Endodermal cell (in vitro differentiated cells): ENCODE measurements at regions not wholly inside any gene's neighbourhood (a gene's known extent, or its start where the extent isn't known, plus 50 kb on each side); places are given as distances from the start of the nearest gene placed in this dataset.

ENCODE experiments used
- DNase-seq: peaks from one replicate; pipeline ENCODE4 v3.0.0-alpha.2; 2017
- H3K27ac ChIP-seq: 2 replicates; pipeline ENCODE4 v1.5.1; 2013; ENCODE audit warnings: mild to moderate bottlenecking, low read depth, low read length, moderate library complexity
- H3K27me3 ChIP-seq: 2 replicates; pipeline ENCODE4 v1.6.1; 2013; ENCODE audit warnings: mild to moderate bottlenecking, low read length, moderate library complexity; ENCODE audit not compliant: insufficient read depth, control insufficient read depth, poor library complexity, severe bottlenecking
- H3K36me3 ChIP-seq: 2 replicates; pipeline ENCODE4 v1.7.0; 2013; ENCODE audit warnings: mild to moderate bottlenecking, low read length, moderate library complexity; ENCODE audit not compliant: control insufficient read depth, insufficient read depth
- H3K4me1 ChIP-seq: one replicate; pipeline ENCODE4 v1.7.0; 2013; ENCODE audit warnings: low read length; ENCODE audit not compliant: control insufficient read depth, insufficient read depth
- H3K4me3 ChIP-seq: 2 replicates; pipeline ENCODE4 v1.5.1; 2013; ENCODE audit warnings: mild to moderate bottlenecking, low read length, moderate library complexity
- H3K9ac ChIP-seq: 2 replicates; pipeline ENCODE4 v1.6.1; 2013; ENCODE audit warnings: mild to moderate bottlenecking, low read length, moderate library complexity; ENCODE audit not compliant: poor library complexity, severe bottlenecking; ENCODE audit errors: extremely low read depth
- H3K9me3 ChIP-seq: 2 replicates; pipeline ENCODE4 v1.6.1; 2013; ENCODE audit warnings: mild to moderate bottlenecking, low read length, moderate library complexity; ENCODE audit not compliant: control insufficient read depth
- H3K27ac Mint-ChIP-seq: 2 replicates; pipeline ENCODE4 v1.8.0; 2020; ENCODE audit warnings: mixed read lengths
- H3K27me3 Mint-ChIP-seq: 2 replicates; pipeline ENCODE4 v1.8.0; 2021; ENCODE audit warnings: mild to moderate bottlenecking, mixed read lengths; ENCODE audit not compliant: insufficient read depth
- H3K36me3 Mint-ChIP-seq: 2 replicates; pipeline ENCODE4 v1.8.0; 2020; ENCODE audit warnings: low read depth, mixed read lengths
- H3K4me1 Mint-ChIP-seq: 2 replicates; pipeline ENCODE4 v1.8.0; 2020; ENCODE audit warnings: mixed read lengths
- H3K4me3 Mint-ChIP-seq: 2 replicates; pipeline ENCODE4 v1.8.0; 2020; ENCODE audit warnings: mild to moderate bottlenecking, moderate library complexity, mixed read lengths
- H3K9me3 Mint-ChIP-seq: 2 replicates; pipeline ENCODE4 v1.8.0; 2020; ENCODE audit warnings: mild to moderate bottlenecking, mixed read lengths
- CTCF ChIP-seq: fragments of 200-600 bp; sonication (generic); conservative IDR thresholded peaks from 2 replicates; pipeline ENCODE4 v1.5.0; 2021; ENCODE audit warnings: antibody characterized with exemption, mild to moderate bottlenecking
- WGBS, 2 experiments: methylation state at CpG; one replicate each; pipeline versions ENCODE4 v1.1.5 to v1.1.7; 2013; ENCODE audit warnings: missing lambda C conversion rate in 2 of 2, mixed read lengths in 1 of 2; ENCODE audit not compliant: insufficient coverage in 1 of 2, insufficient read length in 1 of 2; 5-methylcytosine and 5-hydroxymethylcytosine counted together

- H3K4me1 ChIP-seq: no peaks in the 10 kb centered on the region
- no peak for TF ChIP-seq CTCF
Measured at GRCh38 chr5:2598503-2598902, 153.0 kb downstream of the IRX2 start.

GRCh38 chr5:2594701-2595100 lies 156.8 kb downstream of the IRX2 start:
- Mint-ChIP-seq H3K9me3 (peaks cover 3% of the 10 kb centered on the region), H3K36me3 (no peaks in the 10 kb centered on the region), H3K27ac (no peak overlapping the region), H3K4me3 (no peak overlapping the region), H3K4me1 (no peaks in the 10 kb centered on the region), H3K27me3 (peaks cover 2% of the 10 kb centered on the region)
- H3K9me3 ChIP-seq: no peaks in the 10 kb centered on the region
- no peak overlapping the region for H3K27ac ChIP-seq
- no peaks in the 10 kb centered on the region for H3K36me3 ChIP-seq
- no peak for DNase-seq
- 96% methylated on average over 1 of the region's 1 CpG; no CpG with 5 or more reads in 1 of the 2 experiments for WGBS, 2 experiments
- no peaks in the 10 kb centered on the region for H3K27me3 ChIP-seq
- no peak overlapping the region for H3K4me3 ChIP-seq
- H3K9ac ChIP-seq: no peak overlapping the region
- H3K4me1 ChIP-seq: no peaks in the 10 kb centered on the region
- TF ChIP-seq CTCF: no peak

More at GRCh38 chr5:2598503-2598902, 153.0 kb downstream of the IRX2 start:
- H3K27me3 ChIP-seq: no peaks in the 10 kb centered on the region
- Mint-ChIP-seq H3K36me3 (no peaks in the 10 kb centered on the region), H3K9me3 (peaks cover 3% of the 10 kb centered on the region), H3K4me3 (no peak overlapping the region), H3K27me3 (peaks cover 9% of the 10 kb centered on the region), H3K4me1 (no peaks in the 10 kb centered on the region), H3K27ac (no peak overlapping the region)
- H3K36me3 ChIP-seq: no peaks in the 10 kb centered on the region
- no peaks in the 10 kb centered on the region for H3K9me3 ChIP-seq
- H3K27ac ChIP-seq: no peak overlapping the region
- no peak overlapping the region for H3K9ac ChIP-seq
- H3K4me3 ChIP-seq: no peak overlapping the region
- WGBS, 2 experiments: 100% methylated on average over 1 of the region's 1 CpG
- DNase-seq: no peak

- Histone ChIP-seq H3K36me3 (no peaks in the 10 kb centered on the region), H3K4me3 (no peak overlapping the region), H3K9me3 (no peaks in the 10 kb centered on the region), H3K9ac (no peak overlapping the region), H3K4me1 (no peaks in the 10 kb centered on the region), H3K27me3 (no peaks in the 10 kb centered on the region), H3K27ac (no peak overlapping the region)
- H3K27ac Mint-ChIP-seq: no peak overlapping the region
- H3K9me3 Mint-ChIP-seq: peaks cover 3% of the 10 kb centered on the region
- DNase-seq: no peak
- TF ChIP-seq CTCF: no peak
- no peaks in the 10 kb centered on the region for H3K4me1 Mint-ChIP-seq
- no peaks in the 10 kb centered on the region for H3K36me3 Mint-ChIP-seq
- no peak overlapping the region for H3K4me3 Mint-ChIP-seq
- peaks cover 2% of the 10 kb centered on the region for H3K27me3 Mint-ChIP-seq
- WGBS, 2 experiments: 93 to 99% methylated on average over 7 to 10 of the region's 10 CpGs
Measured at GRCh38 chr5:2592766-2593165, 158.7 kb downstream of the IRX2 start.
